DND-41 (cell line): ENCODE measurements at regions not wholly inside any gene's neighbourhood (a gene's known extent, or its start where the extent isn't known, plus 50 kb on each side); places are given as distances from the start of the nearest gene placed in this dataset.

Experiments
- ATAC-seq: fragments of 200-7000 bp; cut with Tn5 transposase; 3 replicates; pipeline ENCODE4 v1.9.1; 2021; ENCODE audit warnings: low read depth; ENCODE audit not compliant: insufficient read depth
- DNase-seq: peaks from one replicate; pipeline ENCODE4 v3.0.0-alpha.2; 2020
- H2AFZ ChIP-seq: 2 replicates; pipeline ENCODE4 v1.6.0; 2012; ENCODE audit warnings: low read depth, low read length
- H3K27ac ChIP-seq: 2 replicates; pipeline ENCODE4 v1.5.1; 2012; ENCODE audit warnings: low read length, inconsistent platforms
- H3K27me3 ChIP-seq: fragments of 200-600 bp; sonication (generic); 2 replicates; pipeline ENCODE4 v1.6.0; 2012; ENCODE audit warnings: low read length, mild to moderate bottlenecking, inconsistent platforms; ENCODE audit not compliant: insufficient read depth, poor library complexity
- H3K36me3 ChIP-seq: 2 replicates; pipeline ENCODE4 v1.5.1; 2012; ENCODE audit warnings: low read length, inconsistent platforms; ENCODE audit not compliant: insufficient read depth
- H3K4me1 ChIP-seq: 2 replicates; pipeline ENCODE4 v1.5.1; 2012; ENCODE audit warnings: mild to moderate bottlenecking, low read length; ENCODE audit not compliant: insufficient read depth
- H3K4me2 ChIP-seq: 2 replicates; pipeline ENCODE4 v1.6.0; 2012; ENCODE audit warnings: mild to moderate bottlenecking, moderate library complexity, low read length, inconsistent platforms; ENCODE audit not compliant: insufficient read depth
- H3K4me3 ChIP-seq, 2 experiments: fragments of 200-600 bp in 1 of 2; shearing (Covaris generic) in 1 of 2; 2 replicates each; pipeline ENCODE4 v1.5.1; 2012 to 2016; ENCODE audit warnings: inconsistent platforms in 2 of 2, low read length in 2 of 2, mild to moderate bottlenecking in 2 of 2, low read depth in 1 of 2, moderate library complexity in 1 of 2
- H3K79me2 ChIP-seq: 2 replicates; pipeline ENCODE4 v1.6.0; 2012; ENCODE audit warnings: low read length, inconsistent platforms; ENCODE audit not compliant: insufficient read depth
- H3K9ac ChIP-seq: 2 replicates; pipeline ENCODE4 v1.6.0; 2012; ENCODE audit warnings: low read depth, mild to moderate bottlenecking, inconsistent platforms, low read length, moderate library complexity
- H3K9me3 ChIP-seq: 2 replicates; pipeline ENCODE4 v1.5.1; 2012; ENCODE audit warnings: low read length, moderate library complexity, mild to moderate bottlenecking, inconsistent platforms; ENCODE audit not compliant: insufficient read depth, severe bottlenecking
- H4K20me1 ChIP-seq: 2 replicates; pipeline ENCODE4 v1.6.0; 2012; ENCODE audit warnings: low read length; ENCODE audit not compliant: insufficient read depth
- EZH2 ChIP-seq: IDR thresholded peaks from 3 replicates; pipeline ENCODE4 v1.6.1; 2012; ENCODE audit warnings: borderline replicate concordance, low read depth, mild to moderate bottlenecking, moderate library complexity, low read length, inconsistent platforms; ENCODE audit not compliant: severe bottlenecking
- TF ChIP-seq, protein P1 (sequence below): IDR thresholded peaks from 2 replicates; pipeline ENCODE4 v1.5.1; 2012; ENCODE audit warnings: borderline replicate concordance, low read length, moderate library complexity, mild to moderate bottlenecking; ENCODE audit not compliant: poor library complexity, severe bottlenecking; ENCODE audit errors: extremely low read depth

DNA sequence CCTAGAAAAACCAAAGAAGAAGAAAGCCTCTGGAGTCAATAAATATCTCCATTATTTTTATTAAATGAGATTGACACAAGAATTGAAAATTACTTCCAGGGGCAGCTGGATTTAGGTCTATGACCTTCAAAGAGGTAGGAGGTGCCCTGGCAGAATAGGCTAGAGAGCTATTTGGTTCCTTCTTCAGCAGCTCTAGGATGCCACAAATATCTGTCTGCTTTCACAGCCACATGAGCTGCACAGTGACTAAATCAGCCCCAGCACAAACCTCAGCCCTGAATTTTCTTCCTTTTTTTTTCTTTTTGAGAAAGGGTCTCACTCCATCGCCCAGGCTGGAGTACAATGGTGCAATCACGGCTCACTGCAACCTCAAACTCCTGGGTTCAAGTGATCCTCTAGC, 223.5 kb downstream of the ABHD5 start:
- Histone ChIP-seq H3K4me3 (no peak overlapping the region), H3K79me2 (no peaks in the 10 kb centered on the region), H3K27me3 (peaks cover 12% of the 10 kb centered on the region), H3K27ac (no peak overlapping the region), H3K9ac (no peak overlapping the region), H3K4me1 (no peaks in the 10 kb centered on the region), H3K4me2 (no peak overlapping the region), H2AFZ (no peak overlapping the region), H3K36me3 (no peaks in the 10 kb centered on the region), H4K20me1 (no peaks in the 10 kb centered on the region), H3K9me3 (no peaks in the 10 kb centered on the region)
- ATAC-seq (no peak), DNase-seq (no peak)
- TF ChIP-seq EZH2: no peak
- TF ChIP-seq, protein P1, sequence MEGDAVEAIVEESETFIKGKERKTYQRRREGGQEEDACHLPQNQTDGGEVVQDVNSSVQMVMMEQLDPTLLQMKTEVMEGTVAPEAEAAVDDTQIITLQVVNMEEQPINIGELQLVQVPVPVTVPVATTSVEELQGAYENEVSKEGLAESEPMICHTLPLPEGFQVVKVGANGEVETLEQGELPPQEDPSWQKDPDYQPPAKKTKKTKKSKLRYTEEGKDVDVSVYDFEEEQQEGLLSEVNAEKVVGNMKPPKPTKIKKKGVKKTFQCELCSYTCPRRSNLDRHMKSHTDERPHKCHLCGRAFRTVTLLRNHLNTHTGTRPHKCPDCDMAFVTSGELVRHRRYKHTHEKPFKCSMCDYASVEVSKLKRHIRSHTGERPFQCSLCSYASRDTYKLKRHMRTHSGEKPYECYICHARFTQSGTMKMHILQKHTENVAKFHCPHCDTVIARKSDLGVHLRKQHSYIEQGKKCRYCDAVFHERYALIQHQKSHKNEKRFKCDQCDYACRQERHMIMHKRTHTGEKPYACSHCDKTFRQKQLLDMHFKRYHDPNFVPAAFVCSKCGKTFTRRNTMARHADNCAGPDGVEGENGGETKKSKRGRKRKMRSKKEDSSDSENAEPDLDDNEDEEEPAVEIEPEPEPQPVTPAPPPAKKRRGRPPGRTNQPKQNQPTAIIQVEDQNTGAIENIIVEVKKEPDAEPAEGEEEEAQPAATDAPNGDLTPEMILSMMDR: no peak

DNA sequence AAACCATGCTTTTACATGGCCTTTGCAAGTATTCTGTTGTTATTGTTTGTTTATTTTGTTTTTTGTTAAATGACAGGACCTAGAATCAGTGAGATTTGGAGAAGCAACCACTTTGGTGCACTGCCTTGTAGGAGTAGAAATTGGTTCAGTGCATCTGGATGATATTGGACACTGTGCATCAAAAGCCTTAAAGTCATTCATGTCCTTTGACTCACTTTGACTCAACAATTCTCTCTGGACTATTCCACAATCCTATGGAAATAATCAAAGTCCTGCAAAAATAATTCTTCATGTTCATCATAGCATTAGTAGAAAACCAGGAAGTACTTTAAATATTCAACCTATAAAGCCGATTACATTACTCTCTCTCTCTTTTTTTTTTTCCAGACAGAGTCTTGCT, 224.8 kb downstream of the ABHD5 start:
- Histone ChIP-seq H2AFZ (no peak overlapping the region), H3K36me3 (no peaks in the 10 kb centered on the region), H3K79me2 (no peaks in the 10 kb centered on the region), H3K4me2 (no peak overlapping the region), H3K27ac (no peak overlapping the region), H3K4me3 (no peak overlapping the region), H3K9me3 (no peaks in the 10 kb centered on the region), H3K9ac (no peak overlapping the region), H4K20me1 (no peaks in the 10 kb centered on the region), H3K27me3 (peaks cover 13% of the 10 kb centered on the region), H3K4me1 (no peaks in the 10 kb centered on the region)
- DNase-seq: no peak
- TF ChIP-seq, protein P1: no peak
- TF ChIP-seq EZH2: no peak
- ATAC-seq: no peak

- Histone ChIP-seq H3K9ac (no peak overlapping the region), H3K4me3 (no peak overlapping the region), H3K36me3 (no peaks in the 10 kb centered on the region), H3K9me3 (no peaks in the 10 kb centered on the region), H2AFZ (no peak overlapping the region), H3K79me2 (no peaks in the 10 kb centered on the region), H4K20me1 (no peaks in the 10 kb centered on the region), H3K4me2 (no peak overlapping the region), H3K27ac (no peak overlapping the region), H3K27me3 (peaks cover 13% of the 10 kb centered on the region), H3K4me1 (no peaks in the 10 kb centered on the region)
- DNase-seq: no peak
- no peak for ATAC-seq
- TF ChIP-seq, protein P1: no peak
- no peak for TF ChIP-seq EZH2
Measured at GRCh38 chr3:43917361-43917760, 226.6 kb downstream of the ABHD5 start.

- Histone ChIP-seq H3K4me1 (no peaks in the 10 kb centered on the region), H3K79me2 (no peaks in the 10 kb centered on the region), H3K27me3 (peaks cover 9% of the 10 kb centered on the region), H3K9ac (no peak overlapping the region), H2AFZ (no peak overlapping the region), H4K20me1 (no peaks in the 10 kb centered on the region), H3K4me3 (no peak overlapping the region), H3K9me3 (no peaks in the 10 kb centered on the region), H3K27ac (no peak overlapping the region), H3K36me3 (no peaks in the 10 kb centered on the region), H3K4me2 (no peak overlapping the region)
- no peak for ATAC-seq
- DNase-seq: no peak
- TF ChIP-seq EZH2: no peak
- TF ChIP-seq, protein P1: no peak
Measured at GRCh38 chr3:43919029-43919428, 228.3 kb downstream of the ABHD5 start.
